ENCODE measurements at regions not wholly inside any gene's neighbourhood (a gene's known extent, or its start where the extent isn't known, plus 50 kb on each side); places are given as distances from the start of the nearest gene placed in this dataset.

DNA sequence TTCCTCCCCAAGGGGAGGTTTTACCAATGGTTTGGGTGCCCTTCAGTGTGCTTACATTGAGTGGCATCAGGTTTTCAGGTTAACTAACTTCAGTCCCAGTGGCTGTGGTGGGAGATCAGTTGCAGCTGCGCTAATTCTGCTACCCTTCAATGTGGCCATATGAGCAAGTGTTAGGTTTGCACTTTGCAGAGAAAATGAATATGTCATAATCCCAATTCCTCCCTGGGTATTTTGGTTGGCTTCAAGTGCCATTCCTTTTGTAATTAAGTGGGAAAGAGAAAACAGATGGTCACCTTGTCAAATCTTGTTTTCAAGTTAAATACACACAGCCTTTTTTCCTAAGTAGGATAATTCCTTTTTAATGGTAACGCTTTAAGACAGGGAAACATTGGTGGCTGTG is 236.2 kb downstream of the TLE4 start:
- no peak for TF ChIP-seq CTCF (IDR thresholded peaks at IDR 0.05)
- TF ChIP-seq POLR2A (IDR thresholded peaks at IDR 0.05), result no peak

Measured in vagina (tissue), 2 donors.